Activated CD4-positive, alpha-beta T cell treated with anti-CD3 and anti-CD28 coated beads for 48 hours (primary cell): ENCODE measurements at regions not wholly inside any gene's neighbourhood (a gene's known extent, or its start where the extent isn't known, plus 50 kb on each side); places are given as distances from the start of the nearest gene placed in this dataset.

Experiments
- DNase-seq: peaks from one replicate; pipeline ENCODE4 v3.0.0-alpha.2; 2020

GRCh38 chr4:112852601-112853000 is 196.9 kb upstream of the ANK2 start:
- no peak for DNase-seq

GRCh38 chr4:112853662-112854256 is 195.7 kb upstream of the ANK2 start:
- DNase-seq = no peak

GRCh38 chr4:112854420-112854819 is 195.0 kb upstream of the ANK2 start:
- no peak for DNase-seq

- no peak for DNase-seq
Measured at GRCh38 chr4:112855058-112855457, 194.4 kb upstream of the ANK2 start.

- no peak for DNase-seq
Measured at GRCh38 chr4:112857461-112857860, 192.0 kb upstream of the ANK2 start.

- DNase-seq = no peak
Measured at GRCh38 chr4:112858751-112859150, 190.7 kb upstream of the ANK2 start.

- DNase-seq = no peak
Measured at GRCh38 chr4:112859456-112860184, 189.8 kb upstream of the ANK2 start.

GRCh38 chr4:112860830-112861690 is 188.4 kb upstream of the ANK2 start:
- DNase-seq = no peak

GRCh38 chr4:112861691-112862674 is 187.5 kb upstream of the ANK2 start:
- DNase-seq = no peak

- no peak for DNase-seq
Measured at GRCh38 chr4:112865443-112865842, 184.0 kb upstream of the ANK2 start.

GRCh38 chr4:112876316-112876715 is 173.1 kb upstream of the ANK2 start:
- no peak for DNase-seq

GRCh38 chr4:112881842-112882241 is 167.6 kb upstream of the ANK2 start:
- DNase-seq = no peak

GRCh38 chr4:112882286-112882685 is 167.2 kb upstream of the ANK2 start:
- no peak for DNase-seq

- DNase-seq = no peak
Measured at GRCh38 chr4:112884406-112884805, 165.0 kb upstream of the ANK2 start.

- DNase-seq = no peak
Measured at GRCh38 chr4:112885897-112886296, 163.6 kb upstream of the ANK2 start.

GRCh38 chr4:112888622-112889021 is 160.8 kb upstream of the ANK2 start:
- DNase-seq = no peak

- DNase-seq = no peak
Measured at GRCh38 chr4:112889199-112889598, 160.3 kb upstream of the ANK2 start.

GRCh38 chr4:112889619-112890527 is 159.6 kb upstream of the ANK2 start:
- no peak for DNase-seq

GRCh38 chr4:112894480-112894879 is 155.0 kb upstream of the ANK2 start:
- DNase-seq = no peak

GRCh38 chr4:112894951-112895350 is 154.5 kb upstream of the ANK2 start:
- no peak for DNase-seq

- DNase-seq = peak; percentile 11
Measured at GRCh38 chr4:112895811-112896608, 153.4 kb upstream of the ANK2 start.
